GM18870 (cell line): ENCODE measurements at regions not wholly inside any gene's neighbourhood (a gene's known extent, or its start where the extent isn't known, plus 50 kb on each side); places are given as distances from the start of the nearest gene placed in this dataset.
A peak's percentile ranks its signal among the peaks of the same experiment; 100 is the strongest.

Experiments
- ATAC-seq: cut with Tn5 transposase; IDR thresholded peaks from one replicate; pipeline ENCODE4 v1.9.1; 2021; ENCODE audit warnings: moderate library complexity; ENCODE audit not compliant: unreplicated experiment

GRCh38 chr3:137409584-137409983 is 354.5 kb upstream of the SOX14 start:
- ATAC-seq: no peak

- no peak for ATAC-seq
Measured at GRCh38 chr3:137410028-137410427, 354.1 kb upstream of the SOX14 start.

- ATAC-seq: no peak
Measured at GRCh38 chr3:137420198-137420995, 343.7 kb upstream of the SOX14 start.

GRCh38 chr3:137438561-137438960 is 325.6 kb upstream of the SOX14 start:
- no peak for ATAC-seq

GRCh38 chr3:137460944-137461343 is 303.2 kb upstream of the SOX14 start:
- ATAC-seq: no peak

GRCh38 chr3:137463131-137463530 is 301.0 kb upstream of the SOX14 start:
- ATAC-seq: no peak

GRCh38 chr3:137464341-137464740 is 299.8 kb upstream of the SOX14 start:
- no peak for ATAC-seq

GRCh38 chr3:137468446-137468845 is 295.7 kb upstream of the SOX14 start:
- no peak for ATAC-seq

GRCh38 chr3:137469263-137469662 is 294.9 kb upstream of the SOX14 start:
- ATAC-seq: no peak

- ATAC-seq: peak; percentile 40
Measured at GRCh38 chr3:137471130-137471529, 293.0 kb upstream of the SOX14 start.

- no peak for ATAC-seq
Measured at GRCh38 chr3:137471558-137472204, 292.4 kb upstream of the SOX14 start.

GRCh38 chr3:137477614-137478013 is 286.5 kb upstream of the SOX14 start:
- no peak for ATAC-seq

- ATAC-seq: no peak
Measured at GRCh38 chr3:137509354-137510045, 254.6 kb upstream of the SOX14 start.

GRCh38 chr3:137511655-137512054 is 252.5 kb upstream of the SOX14 start:
- ATAC-seq: no peak

- no peak for ATAC-seq
Measured at GRCh38 chr3:137514853-137515252, 249.3 kb upstream of the SOX14 start.

GRCh38 chr3:137519602-137520001 is 244.5 kb upstream of the SOX14 start:
- no peak for ATAC-seq

- ATAC-seq: no peak
Measured at GRCh38 chr3:137524751-137525150, 239.4 kb upstream of the SOX14 start.

GRCh38 chr3:137525471-137525870 is 238.6 kb upstream of the SOX14 start:
- ATAC-seq: no peak

GRCh38 chr3:137542049-137542448 is 222.1 kb upstream of the SOX14 start:
- ATAC-seq: no peak

- no peak for ATAC-seq
Measured at GRCh38 chr3:137554242-137554641, 209.9 kb upstream of the SOX14 start.

GRCh38 chr3:137568880-137569279 is 195.2 kb upstream of the SOX14 start:
- no peak for ATAC-seq

- ATAC-seq: no peak
Measured at GRCh38 chr3:137572931-137573330, 191.2 kb upstream of the SOX14 start.
